A673 (cell line): ENCODE measurements at regions not wholly inside any gene's neighbourhood (a gene's known extent, or its start where the extent isn't known, plus 50 kb on each side); places are given as distances from the start of the nearest gene placed in this dataset.

ENCODE experiments used
- CTCF ChIP-seq: fragments of 300-800, 200-600 bp; sonication (generic); conservative IDR thresholded peaks from 2 replicates; pipeline ENCODE4 v1.5.1; 2017; ENCODE audit warnings: low read depth, mild to moderate bottlenecking, antibody characterized with exemption, low read length, moderate library complexity, mixed read lengths
- EZH2 ChIP-seq: fragments of 200-600 bp; sonication (generic); IDR thresholded peaks from 2 replicates; pipeline ENCODE4 v1.6.1; 2017; ENCODE audit warnings: borderline replicate concordance, low read depth, mild to moderate bottlenecking, mixed read lengths, antibody characterized with exemption, low read length; ENCODE audit not compliant: poor library complexity, severe bottlenecking

GRCh38 chr14:39621678-39622077 is 189.4 kb upstream of the FBXO33 start:
- no peak for TF ChIP-seq CTCF
- TF ChIP-seq EZH2 = no peak
